ENCODE measurements at regions not wholly inside any gene's neighbourhood (a gene's known extent, or its start where the extent isn't known, plus 50 kb on each side); places are given as distances from the start of the nearest gene placed in this dataset.

- Histone ChIP-seq H3K4me3 (peak overlapping the region in 1 of 10 experiments; percentile 11; a peak in 2 of 20 replicates), H3K4me2 (peak overlapping the region in 10 of 11 experiments; percentile 76 to 94 (median 86); a peak in 19 of 22 replicates), H3K36me3 (no peaks in the 10 kb centered on the region), H3K27ac (peak overlapping the region in 8 of 11 experiments; percentile 39 to 97 (median 84); a peak in 15 of 22 replicates), H3K9ac (peak overlapping the region in 6 of 11 experiments; percentile 58 to 84 (median 78); a peak in 12 of 22 replicates), H3K4me1 (peaks cover 30 to 90% (median 86%) of the 10 kb centered on the region in 10 experiments), H3K27me3 (peaks cover 0 to 75% (median 0%) of the 10 kb centered on the region in 11 experiments; a peak in 9 of 22 replicates), H4K20me1 (peaks cover 0 to 7% (median 0%) of the 10 kb centered on the region in 11 experiments; a peak in 2 of 22 replicates), H3K9me3 (replicated peaks in 1 of 11) (peaks cover 0 to 15% (median 7%) of the 10 kb centered on the region in 11 experiments; a peak in 13 of 22 replicates)
- TF ChIP-seq Cebpa-rat (IDR thresholded peaks at IDR 0.05) = no peak
Measured at GRCh38 chr4:26806331-26806730, 54.3 kb upstream of the STIM2 start.

- Histone ChIP-seq H3K9ac (peak overlapping the region in 7 of 11 experiments; percentile 20 to 84 (median 76); a peak in 14 of 22 replicates), H3K4me3 (peak overlapping the region in 7 of 10 experiments; percentile 2 to 31 (median 20); a peak in 7 of 20 replicates), H4K20me1 (peaks cover 0 to 7% (median 0%) of the 10 kb centered on the region in 11 experiments; a peak in 2 of 22 replicates), H3K4me1 (peaks cover 40 to 99% (median 95%) of the 10 kb centered on the region in 10 experiments), H3K9me3 (replicated peaks in 1 of 11) (peaks cover 0 to 17% (median 6%) of the 10 kb centered on the region in 11 experiments; a peak in 13 of 22 replicates), H3K4me2 (peak overlapping the region; percentile 51 to 94 (median 84)), H3K27ac (peak overlapping the region in 8 of 11 experiments; percentile 39 to 97 (median 84); a peak in 15 of 22 replicates), H3K27me3 (peaks cover 0 to 75% (median 0%) of the 10 kb centered on the region in 11 experiments; a peak in 9 of 22 replicates), H3K36me3 (no peaks in the 10 kb centered on the region)
- TF ChIP-seq Cebpa-rat (IDR thresholded peaks at IDR 0.05) = peak in 3 of 11 experiments; percentile 25 to 28 (median 27); a peak in 1 of 22 replicates
Measured at GRCh38 chr4:26807330-26807729, 53.3 kb upstream of the STIM2 start.

GRCh38 chr4:26809811-26810210 lies 50.8 kb upstream of the STIM2 start:
- Histone ChIP-seq H3K9me3 (replicated peaks in 1 of 11) (peaks cover 0 to 12% (median 5%) of the 10 kb centered on the region in 11 experiments; a peak in 9 of 22 replicates), H4K20me1 (peaks cover 0 to 7% (median 0%) of the 10 kb centered on the region in 11 experiments; a peak in 2 of 22 replicates), H3K9ac (peak overlapping the region in 3 of 11 experiments; percentile 5 to 34 (median 14); a peak in 2 of 22 replicates), H3K27ac (peak overlapping the region in 4 of 11 experiments; percentile 87 to 97 (median 93); a peak in 7 of 22 replicates), H3K4me3 (no peak overlapping the region), H3K36me3 (no peaks in the 10 kb centered on the region), H3K27me3 (peaks cover 0 to 74% (median 0%) of the 10 kb centered on the region in 11 experiments; a peak in 9 of 22 replicates), H3K4me1 (peaks cover 51 to 99% (median 95%) of the 10 kb centered on the region in 10 experiments), H3K4me2 (peak overlapping the region in 9 of 11 experiments; percentile 15 to 94 (median 87); a peak in 18 of 22 replicates)
- TF ChIP-seq Cebpa-rat (IDR thresholded peaks at IDR 0.05) = no peak

Measured in BLaER1 treated with 17β-estradiol and CSF1 and Interleukin-3, amounts not matched to agents 10 nM and 100 nM (cell line).